Endothelial cell of umbilical vein (primary cell): ENCODE measurements at regions not wholly inside any gene's neighbourhood (a gene's known extent, or its start where the extent isn't known, plus 50 kb on each side); places are given as distances from the start of the nearest gene placed in this dataset.

ENCODE experiments used
- BruUV-seq: library from RNA; stranded (reverse); fragments of 400-500 nt; replicated peaks from 2 replicates; lab custom pipeline; 2021; lab: Mats Ljungman, UMichigan
- CTCF ChIA-PET: fragments of 300-600, 350-600 bp; sonication (Branson Sonifier 250); formaldehyde crosslinking; loops from one replicate; lab custom pipeline; 2021; ENCODE audit warnings: antibody characterized with exemption, inconsistent platforms; lab: Charles Lee
- POLR2A ChIA-PET: fragments of 300-600, 350-600 bp; sonication (Branson Sonifier 250); formaldehyde crosslinking; loops from one replicate; lab custom pipeline; 2021; ENCODE audit warnings: antibody characterized with exemption, inconsistent platforms; lab: Charles Lee
- DNase-seq: peaks from one replicate; pipeline ENCODE4 v3.0.0-alpha.2; 2011; ENCODE audit warnings: low read depth, low spot score
- FAIRE-seq: peaks from 2 replicates; lab custom pipeline; 2011; peaks lifted over from hg19 to GRCh38; lab: Jason Lieb, UNC
- H2AFZ ChIP-seq: 2 replicates; pipeline ENCODE4 v1.6.0; 2012; ENCODE audit warnings: low read depth, low read length, control low read depth, inconsistent platforms
- H3K27ac ChIP-seq: 2 replicates; pipeline ENCODE4 v1.5.1; 2011; ENCODE audit warnings: low read depth, mild to moderate bottlenecking, control low read depth, low read length, moderate library complexity; ENCODE audit not compliant: insufficient read depth
- H3K27me3 ChIP-seq, 2 experiments: 2 replicates each; pipeline versions ENCODE4 v1.6.0 to v1.6.1; 2011; ENCODE audit warnings: low read length in 2 of 2, mixed read lengths in 1 of 2; ENCODE audit not compliant: control insufficient read depth in 2 of 2, insufficient read depth in 2 of 2
- H3K36me3 ChIP-seq, 2 experiments: 2 replicates in 1 of 2; 3 replicates in 1 of 2; pipeline ENCODE4 v1.5.1; 2011; ENCODE audit warnings: low read length in 2 of 2, mild to moderate bottlenecking in 1 of 2, moderate library complexity in 1 of 2; ENCODE audit not compliant: control insufficient read depth in 2 of 2, insufficient read depth in 2 of 2; ENCODE audit errors: extremely low read depth in 1 of 2
- H3K4me1 ChIP-seq: 3 replicates; pipeline ENCODE4 v1.5.1; 2011; ENCODE audit warnings: mild to moderate bottlenecking, low read length; ENCODE audit not compliant: control insufficient read depth, insufficient read depth; ENCODE audit errors: extremely low read depth
- H3K4me2 ChIP-seq: 2 replicates; pipeline ENCODE4 v1.6.1; 2011; ENCODE audit warnings: low read length, control low read depth, mixed read lengths; ENCODE audit not compliant: insufficient read depth
- H3K4me3 ChIP-seq, 3 experiments: fragments of 200-600 bp in 1 of 3; sonication (generic), shearing (Covaris generic) in 1 of 3; replicated peaks in 1 of 3; 2 replicates each; pipeline ENCODE4 v1.5.1; 2011 to 2016; ENCODE audit warnings: control low read depth in 3 of 3, low read length in 3 of 3, mild to moderate bottlenecking in 2 of 3, inconsistent platforms in 1 of 3, low read depth in 1 of 3, moderate library complexity in 1 of 3; ENCODE audit not compliant: insufficient read depth in 1 of 3
- H3K79me2 ChIP-seq: 2 replicates; pipeline ENCODE4 v1.6.0; 2012; ENCODE audit warnings: low read length, inconsistent platforms; ENCODE audit not compliant: control insufficient read depth, insufficient read depth
- H3K9ac ChIP-seq: replicated peaks from 2 replicates; pipeline ENCODE3; 2011; ENCODE audit warnings: low read length, control low read depth; ENCODE audit not compliant: insufficient read depth; ENCODE audit errors: extremely low read depth
- H3K9me1 ChIP-seq: replicated peaks from 3 replicates; pipeline ENCODE4 v1.6.0; 2011; ENCODE audit warnings: mild to moderate bottlenecking, low read length; ENCODE audit not compliant: control insufficient read depth, insufficient read depth; ENCODE audit errors: extremely low read depth
- H3K9me3 ChIP-seq: replicated peaks from 2 replicates; pipeline ENCODE4 v1.5.1; 2012; ENCODE audit warnings: low read length, inconsistent platforms; ENCODE audit not compliant: control insufficient read depth, insufficient read depth
- H4K20me1 ChIP-seq: replicated peaks from 2 replicates; pipeline ENCODE3; 2011; ENCODE audit warnings: mild to moderate bottlenecking, low read length; ENCODE audit not compliant: control insufficient read depth, insufficient read depth; ENCODE audit errors: extremely low read depth
- CTCF ChIP-seq, 2 donors: IDR thresholded peaks; 1 replicate in 1 of 2; 2 replicates in 1 of 2; pipeline ENCODE4 v1.5.1; 2011; ENCODE audit warnings: low read length in 2 of 2, mild to moderate bottlenecking in 2 of 2, moderate library complexity in 2 of 2, control low read depth in 1 of 2, inconsistent platforms in 1 of 2, low read depth in 1 of 2; ENCODE audit not compliant: insufficient read depth in 1 of 2; ENCODE audit errors: extremely low read depth in 1 of 2
- EZH2 ChIP-seq: IDR thresholded peaks from 2 replicates; pipeline ENCODE4 v1.6.1; 2012; ENCODE audit warnings: borderline replicate concordance, low read depth, mild to moderate bottlenecking, moderate library complexity, low read length, inconsistent platforms; ENCODE audit not compliant: severe bottlenecking
- FOS ChIP-seq: IDR thresholded peaks from 2 replicates; pipeline ENCODE4 v1.6.1; 2011; ENCODE audit warnings: mild to moderate bottlenecking, low read length, moderate library complexity, borderline replicate concordance; ENCODE audit not compliant: insufficient read depth
- GATA2 ChIP-seq: IDR thresholded peaks from 2 replicates; pipeline ENCODE4 v1.7.0; 2011; ENCODE audit warnings: low read depth, mild to moderate bottlenecking, moderate library complexity, mixed read lengths, low read length; ENCODE audit not compliant: insufficient read length, insufficient read depth
- JUN ChIP-seq: IDR thresholded peaks from 2 replicates; pipeline ENCODE4 v1.6.1; 2011; ENCODE audit warnings: borderline replicate concordance, low read depth; ENCODE audit not compliant: insufficient read length, insufficient read depth
- MAX ChIP-seq: IDR thresholded peaks from 2 replicates; pipeline ENCODE4 v1.6.1; 2011; ENCODE audit not compliant: insufficient read depth, insufficient read length
- MYC ChIP-seq: IDR thresholded peaks from one replicate; pipeline ENCODE4 v1.6.1; 2011; ENCODE audit warnings: mild to moderate bottlenecking, low read depth, low read length
- POLR2A ChIP-seq: IDR thresholded peaks from 2 replicates; pipeline ENCODE4 v1.6.1; 2012; ENCODE audit warnings: low read depth, mild to moderate bottlenecking, control low read depth, low read length
- POLR2AphosphoS5 ChIP-seq: IDR thresholded peaks from 2 replicates; pipeline ENCODE4 v1.6.1; 2012; ENCODE audit warnings: low read depth, mild to moderate bottlenecking, control low read depth, low read length, moderate library complexity; ENCODE audit not compliant: insufficient read depth
- dilution Hi-C: fragments of 300-500 bp; cut with MboI; formaldehyde crosslinking; loops from one replicate; pipeline ENCODE4 v1.15.0; 2019; ENCODE audit warnings: low sequenced_read_pairs; ENCODE audit not compliant: extremely low pct_ligation_motif_present
- intact Hi-C: fragments of 100-400 bp; cut with micrococcal nuclease; formaldehyde crosslinking; loops from one replicate; pipeline ENCODE4 v1.10.0; 2022

GRCh38 chr21:41630249-41630648 lies 122.3 kb upstream of the TMPRSS2 start:
- intact Hi-C loops (no loop called here), dilution Hi-C loops (no loop called here)
- DNase-seq (no peak), FAIRE-seq (no peak)
- no peak overlapping the region for H2AFZ ChIP-seq
- H3K9me1 ChIP-seq, result no peaks in the 10 kb centered on the region
- H3K79me2 ChIP-seq, result no peaks in the 10 kb centered on the region
- no peak overlapping the region for H3K4me3 ChIP-seq
- ChIA-PET CTCF (no interaction called here), POLR2A (no interaction called here)
- no peaks in the 10 kb centered on the region for H3K27me3 ChIP-seq
- no peaks in the 10 kb centered on the region for H4K20me1 ChIP-seq
- no TSS peak for BruUV-seq
- H3K9me3 ChIP-seq, result no peaks in the 10 kb centered on the region
- no peaks in the 10 kb centered on the region for H3K4me1 ChIP-seq
- H3K4me2 ChIP-seq, result no peak overlapping the region
- no peak overlapping the region for H3K9ac ChIP-seq
- no peak overlapping the region for H3K27ac ChIP-seq
- TF ChIP-seq CTCF (IDR thresholded peaks at IDR 0.05; ENCODE audit: extremely low read depth in 1 of 2, insufficient read depth in 1 of 2, low read depth in 1 of 2, low read length in 2 of 2), result no peak
- TF ChIP-seq GATA2, result no peak
- TF ChIP-seq JUN, result no peak
- TF ChIP-seq FOS, result no peak
- TF ChIP-seq POLR2AphosphoS5, result no peak
- TF ChIP-seq EZH2, result no peak
- no peak for TF ChIP-seq POLR2A
- TF ChIP-seq MYC, result no peak
- TF ChIP-seq MAX, result no peak
- no peaks in the 10 kb centered on the region for H3K36me3 ChIP-seq
